GM23338 (cell line): ENCODE measurements at regions not wholly inside any gene's neighbourhood (a gene's known extent, or its start where the extent isn't known, plus 50 kb on each side); places are given as distances from the start of the nearest gene placed in this dataset.

Experiments used
- ATAC-seq: fragments of 200-7000 bp; cut with Tn5 transposase; 3 replicates; pipeline ENCODE4 v1.9.1; 2020
- DNase-seq: peaks from one replicate; pipeline ENCODE4 v3.0.0-alpha.2; 2015; ENCODE audit warnings: low spot score
- H2AFZ ChIP-seq: fragments of 200-600 bp; sonication (generic); 2 replicates; pipeline ENCODE4 v1.8.0; 2016; ENCODE audit warnings: antibody characterized with exemption, mild to moderate bottlenecking, moderate library complexity
- H3F3A ChIP-seq: fragments of 200-600 bp; sonication (generic); replicated peaks from 2 replicates; pipeline ENCODE4 v1.8.0; 2017; ENCODE audit warnings: antibody characterized with exemption, mixed run types, low read depth
- H3K27ac ChIP-seq: fragments of 200-600 bp; sonication (generic); 2 replicates; pipeline ENCODE4 v1.6.1; 2016; ENCODE audit warnings: low read depth
- H3K27me3 ChIP-seq: fragments of 200-600 bp; sonication (generic); 2 replicates; pipeline ENCODE4 v1.8.0; 2016; ENCODE audit warnings: mild to moderate bottlenecking, mixed run types, moderate library complexity; ENCODE audit not compliant: insufficient read depth
- H3K36me3 ChIP-seq: fragments of 200-600 bp; sonication (generic); 2 replicates; pipeline ENCODE4 v1.8.0; 2016; ENCODE audit warnings: mild to moderate bottlenecking; ENCODE audit not compliant: insufficient read depth
- H3K4me1 ChIP-seq: fragments of 200-600 bp; sonication (generic); 2 replicates; pipeline ENCODE4 v1.8.0; 2016; ENCODE audit warnings: mild to moderate bottlenecking, moderate library complexity; ENCODE audit not compliant: insufficient read depth
- H3K4me2 ChIP-seq: fragments of 200-600 bp; sonication (generic); 2 replicates; pipeline ENCODE4 v1.7.1; 2017; ENCODE audit warnings: mixed run types
- H3K4me3 ChIP-seq: fragments of 200-600 bp; sonication (generic); 2 replicates; pipeline ENCODE4 v1.6.1; 2016; ENCODE audit warnings: mixed run types
- H3K79me2 ChIP-seq: fragments of 200-600 bp; sonication (generic); replicated peaks from 2 replicates; pipeline ENCODE4 v1.8.0; 2017; ENCODE audit warnings: mild to moderate bottlenecking; ENCODE audit not compliant: insufficient read depth
- H3K9me2 ChIP-seq: fragments of 200-600 bp; sonication (generic); 2 replicates; pipeline ENCODE4 v1.8.0; 2017; ENCODE audit not compliant: insufficient read depth
- H4K20me1 ChIP-seq: fragments of 200-600 bp; sonication (generic); replicated peaks from 2 replicates; pipeline ENCODE4 v1.8.0; 2017; ENCODE audit warnings: mild to moderate bottlenecking; ENCODE audit not compliant: insufficient read depth
- H3K27ac Mint-ChIP-seq: 2 replicates; pipeline ENCODE4 v1.8.0; 2020; ENCODE audit warnings: inconsistent platforms, mild to moderate bottlenecking, moderate library complexity, mixed read lengths
- H3K27me3 Mint-ChIP-seq: 3 replicates; pipeline ENCODE4 v1.8.0; 2022; ENCODE audit warnings: low read depth, mild to moderate bottlenecking, moderate library complexity, mixed read lengths, inconsistent platforms; ENCODE audit not compliant: insufficient read depth, poor library complexity
- H3K36me3 Mint-ChIP-seq: 3 replicates; pipeline ENCODE4 v1.8.0; 2021; ENCODE audit warnings: low read depth, mild to moderate bottlenecking, inconsistent platforms, moderate library complexity, mixed read lengths
- H3K4me1 Mint-ChIP-seq: 3 replicates; pipeline ENCODE4 v1.8.0; 2020; ENCODE audit warnings: mild to moderate bottlenecking, inconsistent platforms, mixed read lengths
- H3K4me3 Mint-ChIP-seq: 3 replicates; pipeline ENCODE4 v1.8.0; 2021; ENCODE audit warnings: moderate library complexity, mild to moderate bottlenecking, inconsistent platforms, mixed read lengths
- H3K9me3 Mint-ChIP-seq: 3 replicates; pipeline ENCODE4 v1.8.0; 2020; ENCODE audit warnings: moderate library complexity, mild to moderate bottlenecking, inconsistent platforms, mixed read lengths
- CREB1 ChIP-seq: fragments of 250-450 bp; sonication (Bioruptor Pico); IDR thresholded peaks from 2 replicates; pipeline ENCODE4 v1.5.0; 2020; ENCODE audit warnings: low read depth, mild to moderate bottlenecking, moderate library complexity
- EZH2phosphoT487 ChIP-seq: fragments of 200-600 bp; sonication (generic); IDR thresholded peaks from one replicate; pipeline ENCODE4 v1.8.1; 2018; ENCODE audit warnings: antibody characterized with exemption; ENCODE audit not compliant: unreplicated experiment
- JUNB ChIP-seq: IDR thresholded peaks from one replicate; pipeline ENCODE4 v1.6.1; 2016; ENCODE audit warnings: antibody characterized with exemption; ENCODE audit not compliant: unreplicated experiment
- NANOG ChIP-seq: IDR thresholded peaks from 2 replicates; pipeline ENCODE4 v1.6.1; 2016; ENCODE audit warnings: antibody characterized with exemption, borderline replicate concordance
- STAT1 ChIP-seq: IDR thresholded peaks from one replicate; pipeline ENCODE4 v1.6.1; 2016; ENCODE audit warnings: antibody characterized with exemption; ENCODE audit not compliant: unreplicated experiment
- ZNF114 ChIP-seq: fragments of 250-450 bp; sonication (Bioruptor Pico); IDR thresholded peaks from 2 replicates; pipeline ENCODE4 v1.5.0; 2020; ENCODE audit warnings: mild to moderate bottlenecking, moderate library complexity
- ZNF331 ChIP-seq: fragments of 250-450 bp; sonication (Bioruptor Pico); IDR thresholded peaks from 2 replicates; pipeline ENCODE4 v1.5.0; 2020; ENCODE audit warnings: low read depth, mild to moderate bottlenecking, moderate library complexity
- TF ChIP-seq, protein P1 (sequence below): fragments of 250-450 bp; sonication (Bioruptor Pico); IDR thresholded peaks from 2 replicates; pipeline ENCODE4 v1.5.0; 2020; ENCODE audit warnings: mild to moderate bottlenecking, moderate library complexity
- TF ChIP-seq, protein P2 (sequence below): IDR thresholded peaks from one replicate; pipeline ENCODE4 v1.6.1; 2018; ENCODE audit warnings: antibody characterized with exemption; ENCODE audit not compliant: unreplicated experiment
- TF ChIP-seq, protein P3 (sequence below): IDR thresholded peaks from 2 replicates; pipeline ENCODE4 v1.6.1; 2016; ENCODE audit warnings: antibody characterized with exemption

DNA sequence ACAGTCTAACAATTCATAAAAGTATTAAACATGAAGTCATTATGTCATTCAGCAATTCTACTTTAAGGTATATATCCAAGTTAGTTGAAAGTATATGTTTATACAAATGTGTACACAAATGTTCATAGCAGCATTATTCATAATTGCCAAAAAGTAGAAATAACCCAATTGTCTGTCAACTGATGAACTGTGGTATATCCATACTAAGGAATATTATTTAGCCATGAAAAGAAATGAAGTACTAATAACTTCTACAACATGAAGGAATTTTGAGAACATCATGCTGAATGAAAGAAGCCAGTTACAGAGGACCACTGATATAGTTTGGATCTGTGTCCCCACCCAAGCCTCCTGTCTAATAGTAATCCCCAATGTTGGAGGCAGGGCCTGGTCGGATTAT, 224.3 kb downstream of the SPATA31D1 start:
- no peaks in the 10 kb centered on the region for H3K27me3 ChIP-seq
- DNase-seq (no peak), ATAC-seq (no peak)
- H3F3A ChIP-seq = no peaks in the 10 kb centered on the region
- no peaks in the 10 kb centered on the region for H3K4me1 Mint-ChIP-seq
- no peak overlapping the region for H2AFZ ChIP-seq
- no peak overlapping the region for H3K27ac ChIP-seq
- no peaks in the 10 kb centered on the region for H3K36me3 ChIP-seq
- no peak overlapping the region for H3K4me2 ChIP-seq
- peaks cover 2% of the 10 kb centered on the region for H3K27me3 Mint-ChIP-seq
- TF ChIP-seq JUNB (no peak), CREB1 (no peak), ZNF114 (CRISPR knock-in tag) (no peak), EZH2phosphoT487 (no peak), NANOG (no peak), STAT1 (no peak)
- TF ChIP-seq, protein P1, sequence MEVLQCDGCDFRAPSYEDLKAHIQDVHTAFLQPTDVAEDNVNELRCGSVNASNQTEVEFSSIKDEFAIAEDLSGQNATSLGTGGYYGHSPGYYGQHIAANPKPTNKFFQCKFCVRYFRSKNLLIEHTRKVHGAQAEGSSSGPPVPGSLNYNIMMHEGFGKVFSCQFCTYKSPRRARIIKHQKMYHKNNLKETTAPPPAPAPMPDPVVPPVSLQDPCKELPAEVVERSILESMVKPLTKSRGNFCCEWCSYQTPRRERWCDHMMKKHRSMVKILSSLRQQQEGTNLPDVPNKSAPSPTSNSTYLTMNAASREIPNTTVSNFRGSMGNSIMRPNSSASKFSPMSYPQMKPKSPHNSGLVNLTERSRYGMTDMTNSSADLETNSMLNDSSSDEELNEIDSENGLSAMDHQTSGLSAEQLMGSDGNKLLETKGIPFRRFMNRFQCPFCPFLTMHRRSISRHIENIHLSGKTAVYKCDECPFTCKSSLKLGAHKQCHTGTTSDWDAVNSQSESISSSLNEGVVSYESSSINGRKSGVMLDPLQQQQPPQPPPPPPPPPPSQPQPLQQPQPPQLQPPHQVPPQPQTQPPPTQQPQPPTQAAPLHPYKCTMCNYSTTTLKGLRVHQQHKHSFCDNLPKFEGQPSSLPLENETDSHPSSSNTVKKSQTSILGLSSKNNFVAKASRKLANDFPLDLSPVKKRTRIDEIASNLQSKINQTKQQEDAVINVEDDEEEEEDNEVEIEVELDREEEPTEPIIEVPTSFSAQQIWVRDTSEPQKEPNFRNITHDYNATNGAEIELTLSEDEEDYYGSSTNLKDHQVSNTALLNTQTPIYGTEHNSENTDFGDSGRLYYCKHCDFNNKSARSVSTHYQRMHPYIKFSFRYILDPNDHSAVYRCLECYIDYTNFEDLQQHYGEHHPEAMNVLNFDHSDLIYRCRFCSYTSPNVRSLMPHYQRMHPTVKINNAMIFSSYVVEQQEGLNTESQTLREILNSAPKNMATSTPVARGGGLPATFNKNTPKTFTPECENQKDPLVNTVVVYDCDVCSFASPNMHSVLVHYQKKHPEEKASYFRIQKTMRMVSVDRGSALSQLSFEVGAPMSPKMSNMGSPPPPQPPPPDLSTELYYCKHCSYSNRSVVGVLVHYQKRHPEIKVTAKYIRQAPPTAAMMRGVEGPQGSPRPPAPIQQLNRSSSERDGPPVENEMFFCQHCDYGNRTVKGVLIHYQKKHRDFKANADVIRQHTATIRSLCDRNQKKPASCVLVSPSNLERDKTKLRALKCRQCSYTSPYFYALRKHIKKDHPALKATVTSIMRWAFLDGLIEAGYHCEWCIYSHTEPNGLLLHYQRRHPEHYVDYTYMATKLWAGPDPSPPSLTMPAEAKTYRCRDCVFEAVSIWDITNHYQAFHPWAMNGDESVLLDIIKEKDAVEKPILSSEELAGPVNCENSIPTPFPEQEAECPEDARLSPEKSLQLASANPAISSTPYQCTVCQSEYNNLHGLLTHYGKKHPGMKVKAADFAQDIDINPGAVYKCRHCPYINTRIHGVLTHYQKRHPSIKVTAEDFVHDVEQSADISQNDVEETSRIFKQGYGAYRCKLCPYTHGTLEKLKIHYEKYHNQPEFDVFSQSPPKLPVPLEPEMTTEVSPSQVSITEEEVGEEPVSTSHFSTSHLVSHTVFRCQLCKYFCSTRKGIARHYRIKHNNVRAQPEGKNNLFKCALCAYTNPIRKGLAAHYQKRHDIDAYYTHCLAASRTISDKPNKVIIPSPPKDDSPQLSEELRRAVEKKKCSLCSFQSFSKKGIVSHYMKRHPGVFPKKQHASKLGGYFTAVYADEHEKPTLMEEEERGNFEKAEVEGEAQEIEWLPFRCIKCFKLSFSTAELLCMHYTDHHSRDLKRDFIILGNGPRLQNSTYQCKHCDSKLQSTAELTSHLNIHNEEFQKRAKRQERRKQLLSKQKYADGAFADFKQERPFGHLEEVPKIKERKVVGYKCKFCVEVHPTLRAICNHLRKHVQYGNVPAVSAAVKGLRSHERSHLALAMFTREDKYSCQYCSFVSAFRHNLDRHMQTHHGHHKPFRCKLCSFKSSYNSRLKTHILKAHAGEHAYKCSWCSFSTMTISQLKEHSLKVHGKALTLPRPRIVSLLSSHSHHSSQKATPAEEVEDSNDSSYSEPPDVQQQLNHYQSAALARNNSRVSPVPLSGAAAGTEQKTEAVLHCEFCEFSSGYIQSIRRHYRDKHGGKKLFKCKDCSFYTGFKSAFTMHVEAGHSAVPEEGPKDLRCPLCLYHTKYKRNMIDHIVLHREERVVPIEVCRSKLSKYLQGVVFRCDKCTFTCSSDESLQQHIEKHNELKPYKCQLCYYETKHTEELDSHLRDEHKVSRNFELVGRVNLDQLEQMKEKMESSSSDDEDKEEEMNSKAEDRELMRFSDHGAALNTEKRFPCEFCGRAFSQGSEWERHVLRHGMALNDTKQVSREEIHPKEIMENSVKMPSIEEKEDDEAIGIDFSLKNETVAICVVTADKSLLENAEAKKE = no peak
- no peaks in the 10 kb centered on the region for H3K9me2 ChIP-seq
- peaks cover 4% of the 10 kb centered on the region; the same call in 1 of the 3 replicates for H3K36me3 Mint-ChIP-seq
- no peaks in the 10 kb centered on the region for H3K4me1 ChIP-seq
- no peaks in the 10 kb centered on the region for H4K20me1 ChIP-seq
- no peak overlapping the region for H3K4me3 ChIP-seq
- H3K79me2 ChIP-seq = no peaks in the 10 kb centered on the region
- H3K9me3 Mint-ChIP-seq = peaks cover 5% of the 10 kb centered on the region; the same call in 2 of the 3 replicates
- H3K4me3 Mint-ChIP-seq = no peak overlapping the region
- no peak overlapping the region for H3K27ac Mint-ChIP-seq

DNA sequence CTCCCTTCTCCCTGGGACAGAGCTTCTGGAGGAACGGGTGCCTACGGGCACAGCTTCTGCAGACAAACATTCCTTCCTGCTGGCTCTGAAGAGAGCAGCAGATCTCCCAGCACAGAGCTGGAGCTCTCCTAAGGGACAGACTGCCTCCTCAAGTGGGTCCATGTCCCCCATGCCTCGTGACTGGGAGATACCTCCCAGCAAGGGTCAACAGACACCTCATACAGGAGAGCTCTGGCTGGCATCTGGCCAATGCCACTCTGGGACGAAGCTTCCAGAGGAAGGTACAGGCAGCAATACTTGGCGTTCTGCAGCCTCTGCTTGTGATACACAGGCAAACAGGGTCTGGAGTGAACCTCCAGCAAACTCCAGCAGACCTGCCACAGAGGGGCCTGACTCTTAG, 227.9 kb downstream of the SPATA31D1 start:
- Histone ChIP-seq H3K4me2 (no peak overlapping the region), H3K9me2 (no peaks in the 10 kb centered on the region), H3F3A (no peaks in the 10 kb centered on the region), H3K79me2 (no peaks in the 10 kb centered on the region), H3K4me3 (no peak overlapping the region), H4K20me1 (no peaks in the 10 kb centered on the region), H3K27me3 (no peaks in the 10 kb centered on the region), H3K4me1 (no peaks in the 10 kb centered on the region), H3K27ac (no peak overlapping the region), H2AFZ (no peak overlapping the region), H3K36me3 (no peaks in the 10 kb centered on the region)
- Mint-ChIP-seq H3K27me3 (peaks cover 4% of the 10 kb centered on the region), H3K4me3 (no peak overlapping the region), H3K9me3 (peaks cover 5% of the 10 kb centered on the region; the same call in 2 of the 3 replicates), H3K27ac (no peak overlapping the region), H3K36me3 (peaks cover 4% of the 10 kb centered on the region; the same call in 1 of the 3 replicates), H3K4me1 (no peaks in the 10 kb centered on the region)
- ATAC-seq = no peak
- no peak for DNase-seq
- TF ChIP-seq ZNF114 (CRISPR knock-in tag) (no peak), EZH2phosphoT487 (no peak), ZNF331 (no peak), NANOG (no peak), JUNB (no peak), CREB1 (no peak)
- TF ChIP-seq, protein P2, sequence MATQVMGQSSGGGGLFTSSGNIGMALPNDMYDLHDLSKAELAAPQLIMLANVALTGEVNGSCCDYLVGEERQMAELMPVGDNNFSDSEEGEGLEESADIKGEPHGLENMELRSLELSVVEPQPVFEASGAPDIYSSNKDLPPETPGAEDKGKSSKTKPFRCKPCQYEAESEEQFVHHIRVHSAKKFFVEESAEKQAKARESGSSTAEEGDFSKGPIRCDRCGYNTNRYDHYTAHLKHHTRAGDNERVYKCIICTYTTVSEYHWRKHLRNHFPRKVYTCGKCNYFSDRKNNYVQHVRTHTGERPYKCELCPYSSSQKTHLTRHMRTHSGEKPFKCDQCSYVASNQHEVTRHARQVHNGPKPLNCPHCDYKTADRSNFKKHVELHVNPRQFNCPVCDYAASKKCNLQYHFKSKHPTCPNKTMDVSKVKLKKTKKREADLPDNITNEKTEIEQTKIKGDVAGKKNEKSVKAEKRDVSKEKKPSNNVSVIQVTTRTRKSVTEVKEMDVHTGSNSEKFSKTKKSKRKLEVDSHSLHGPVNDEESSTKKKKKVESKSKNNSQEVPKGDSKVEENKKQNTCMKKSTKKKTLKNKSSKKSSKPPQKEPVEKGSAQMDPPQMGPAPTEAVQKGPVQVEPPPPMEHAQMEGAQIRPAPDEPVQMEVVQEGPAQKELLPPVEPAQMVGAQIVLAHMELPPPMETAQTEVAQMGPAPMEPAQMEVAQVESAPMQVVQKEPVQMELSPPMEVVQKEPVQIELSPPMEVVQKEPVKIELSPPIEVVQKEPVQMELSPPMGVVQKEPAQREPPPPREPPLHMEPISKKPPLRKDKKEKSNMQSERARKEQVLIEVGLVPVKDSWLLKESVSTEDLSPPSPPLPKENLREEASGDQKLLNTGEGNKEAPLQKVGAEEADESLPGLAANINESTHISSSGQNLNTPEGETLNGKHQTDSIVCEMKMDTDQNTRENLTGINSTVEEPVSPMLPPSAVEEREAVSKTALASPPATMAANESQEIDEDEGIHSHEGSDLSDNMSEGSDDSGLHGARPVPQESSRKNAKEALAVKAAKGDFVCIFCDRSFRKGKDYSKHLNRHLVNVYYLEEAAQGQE = no peak
- TF ChIP-seq, protein P3, sequence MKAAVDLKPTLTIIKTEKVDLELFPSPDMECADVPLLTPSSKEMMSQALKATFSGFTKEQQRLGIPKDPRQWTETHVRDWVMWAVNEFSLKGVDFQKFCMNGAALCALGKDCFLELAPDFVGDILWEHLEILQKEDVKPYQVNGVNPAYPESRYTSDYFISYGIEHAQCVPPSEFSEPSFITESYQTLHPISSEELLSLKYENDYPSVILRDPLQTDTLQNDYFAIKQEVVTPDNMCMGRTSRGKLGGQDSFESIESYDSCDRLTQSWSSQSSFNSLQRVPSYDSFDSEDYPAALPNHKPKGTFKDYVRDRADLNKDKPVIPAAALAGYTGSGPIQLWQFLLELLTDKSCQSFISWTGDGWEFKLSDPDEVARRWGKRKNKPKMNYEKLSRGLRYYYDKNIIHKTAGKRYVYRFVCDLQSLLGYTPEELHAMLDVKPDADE = no peak
